ENCODE measurements at regions not wholly inside any gene's neighbourhood (a gene's known extent, or its start where the extent isn't known, plus 50 kb on each side); places are given as distances from the start of the nearest gene placed in this dataset.

GRCh38 chr12:114287821-114288525 is 118.0 kb downstream of the TBX5 start:
- Histone ChIP-seq H4K20me1 (ENCODE audit: insufficient read depth, low read length) (no peaks in the 10 kb centered on the region), H2AFZ (ENCODE audit: low read length) (no peak overlapping the region), H3K36me3 (ENCODE audit: insufficient read depth, low read length) (no peaks in the 10 kb centered on the region), H3K79me2 (ENCODE audit: insufficient read depth, low read depth, low read length) (no peaks in the 10 kb centered on the region), H3K9me3 (ENCODE audit: low read length) (no peaks in the 10 kb centered on the region), H3K4me2 (ENCODE audit: low read length) (no peak overlapping the region), H3K4me1 (ENCODE audit: insufficient read depth, low read length, poor library complexity, severe bottlenecking) (no peaks in the 10 kb centered on the region), H3K9me2 (ENCODE audit: insufficient read depth, low read length) (no peaks in the 10 kb centered on the region), H3K27ac (ENCODE audit: low read depth, low read length, poor library complexity, severe bottlenecking) (no peak overlapping the region), H3K4me3 (ENCODE audit: low read depth, low read length, poor library complexity, severe bottlenecking) (no peak overlapping the region)
- no peak for TF ChIP-seq CTCF (conservative IDR thresholded peaks at IDR 0.05; ENCODE audit: low read length)
- DNase-seq (ENCODE audit: low spot score) = no peak
- BruUV-seq (replicated peaks) = no TSS peak
- ChIA-PET CTCF (ENCODE audit: unreplicated experiment) (no interaction called here), POLR2A (interaction anchor here (0.6 kb wide), 1 partner anchor 881 kb away, joined by 5 read pairs; no protein-coding TSS in a partner anchor)
- intact Hi-C loops (cut with micrococcal nuclease; ENCODE audit: unreplicated experiment) = no loop called here

GRCh38 chr12:114286145-114286544 is 119.8 kb downstream of the TBX5 start:
- no peak for DNase-seq (ENCODE audit: low spot score)
- H3K79me2 ChIP-seq (ENCODE audit: insufficient read depth, low read depth, low read length) = no peaks in the 10 kb centered on the region
- ChIA-PET CTCF (ENCODE audit: unreplicated experiment) (no interaction called here), POLR2A (no interaction called here)
- H3K4me2 ChIP-seq (ENCODE audit: low read length) = no peak overlapping the region
- H3K9me2 ChIP-seq (ENCODE audit: insufficient read depth, low read length) = no peaks in the 10 kb centered on the region
- intact Hi-C loops (cut with micrococcal nuclease; ENCODE audit: unreplicated experiment) = no loop called here
- no peak for TF ChIP-seq EZH2phosphoT487 (IDR thresholded peaks at IDR 0.05; ENCODE audit: borderline replicate concordance, low read depth, low read length)
- no peak for TF ChIP-seq CTCF (conservative IDR thresholded peaks at IDR 0.05; ENCODE audit: low read length)
- no peaks in the 10 kb centered on the region for H4K20me1 ChIP-seq (ENCODE audit: insufficient read depth, low read length)
- H3K36me3 ChIP-seq (ENCODE audit: insufficient read depth, low read length) = no peaks in the 10 kb centered on the region
- no peak overlapping the region for H3K27ac ChIP-seq (ENCODE audit: low read depth, low read length, poor library complexity, severe bottlenecking)
- no peaks in the 10 kb centered on the region for H3K9me3 ChIP-seq (ENCODE audit: low read length)
- no peak overlapping the region for H3K4me3 ChIP-seq (ENCODE audit: low read depth, low read length, poor library complexity, severe bottlenecking)
- BruUV-seq (replicated peaks) = no TSS peak
- no peak overlapping the region for H2AFZ ChIP-seq (ENCODE audit: low read length)
- no peaks in the 10 kb centered on the region for H3K4me1 ChIP-seq (ENCODE audit: insufficient read depth, low read length, poor library complexity, severe bottlenecking)

- BruUV-seq (replicated peaks) = no TSS peak
- H3K4me2 ChIP-seq (ENCODE audit: low read length) = no peak overlapping the region
- no peaks in the 10 kb centered on the region for H3K79me2 ChIP-seq (ENCODE audit: insufficient read depth, low read depth, low read length)
- no peak for DNase-seq (ENCODE audit: low spot score)
- no peak overlapping the region for H3K4me3 ChIP-seq (ENCODE audit: low read depth, low read length, poor library complexity, severe bottlenecking)
- no peak overlapping the region for H3K27ac ChIP-seq (ENCODE audit: low read depth, low read length, poor library complexity, severe bottlenecking)
- CTCF ChIA-PET (ENCODE audit: unreplicated experiment) = no interaction called here
- no peak overlapping the region for H2AFZ ChIP-seq (ENCODE audit: low read length)
- TF ChIP-seq EZH2phosphoT487 (IDR thresholded peaks at IDR 0.05; ENCODE audit: borderline replicate concordance, low read depth, low read length) (no peak), CTCF (conservative IDR thresholded peaks at IDR 0.05; ENCODE audit: low read length) (no peak)
- no peaks in the 10 kb centered on the region for H3K9me3 ChIP-seq (ENCODE audit: low read length)
- H4K20me1 ChIP-seq (ENCODE audit: insufficient read depth, low read length) = no peaks in the 10 kb centered on the region
- no peaks in the 10 kb centered on the region for H3K36me3 ChIP-seq (ENCODE audit: insufficient read depth, low read length)
- no peaks in the 10 kb centered on the region for H3K4me1 ChIP-seq (ENCODE audit: insufficient read depth, low read length, poor library complexity, severe bottlenecking)
- no peaks in the 10 kb centered on the region for H3K9me2 ChIP-seq (ENCODE audit: insufficient read depth, low read length)
- POLR2A ChIA-PET = no interaction called here
- intact Hi-C loops (cut with micrococcal nuclease; ENCODE audit: unreplicated experiment) = no loop called here
Observed at GRCh38 chr12:114285554-114285953, 120.4 kb downstream of the TBX5 start.

Data from OCI-LY7 (cell line).